Putamen (tissue), 1 donor: ENCODE measurements at regions not wholly inside any gene's neighbourhood (a gene's known extent, or its start where the extent isn't known, plus 50 kb on each side); places are given as distances from the start of the nearest gene placed in this dataset.
A peak's percentile ranks its signal among the peaks of the same experiment; 100 is the strongest.

ENCODE experiments used
- DNase-seq: peaks from one replicate; pipeline ENCODE4 v3.0.0-alpha.2; 2016; ENCODE audit warnings: low spot score

DNA sequence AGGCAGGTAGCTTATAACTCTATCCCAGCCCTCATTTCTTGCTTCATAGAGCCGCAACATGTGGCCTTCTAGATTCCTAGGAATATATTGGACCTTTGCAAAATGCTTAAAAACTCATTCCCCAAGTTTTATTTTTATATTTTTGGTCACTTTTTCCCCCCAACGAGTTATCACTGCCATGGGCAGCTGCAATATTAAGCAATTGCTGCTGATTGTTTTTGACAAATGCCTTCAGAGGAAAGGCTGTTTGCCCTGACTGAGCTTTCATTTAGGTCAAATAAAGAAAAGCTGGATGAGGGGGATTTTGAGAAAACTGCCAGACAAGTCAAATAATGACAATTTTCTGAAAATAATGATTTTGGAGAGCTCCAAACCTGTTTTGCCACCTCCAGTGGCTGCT lies 976.9 kb upstream of the MBL2 start:
- no peak for DNase-seq

DNA sequence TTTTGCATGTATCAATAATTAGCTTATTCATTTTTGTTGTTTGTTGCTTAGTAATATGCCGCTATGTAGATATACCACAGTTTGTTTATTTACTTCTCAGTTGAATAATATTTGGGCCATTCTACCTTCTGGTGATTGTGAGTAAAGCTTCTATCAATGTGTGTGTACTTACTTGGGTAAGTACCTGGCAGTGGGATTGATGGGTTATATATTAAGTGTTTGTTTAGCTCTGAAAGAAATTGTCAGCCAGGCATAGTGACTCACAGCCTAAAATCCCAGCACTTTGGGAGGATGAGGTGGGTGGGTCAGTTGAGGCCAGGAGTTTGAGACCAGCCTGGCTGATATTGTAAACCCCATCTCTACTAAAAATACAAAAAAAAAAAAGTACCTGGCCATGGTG lies 975.7 kb upstream of the MBL2 start:
- no peak for DNase-seq

DNA sequence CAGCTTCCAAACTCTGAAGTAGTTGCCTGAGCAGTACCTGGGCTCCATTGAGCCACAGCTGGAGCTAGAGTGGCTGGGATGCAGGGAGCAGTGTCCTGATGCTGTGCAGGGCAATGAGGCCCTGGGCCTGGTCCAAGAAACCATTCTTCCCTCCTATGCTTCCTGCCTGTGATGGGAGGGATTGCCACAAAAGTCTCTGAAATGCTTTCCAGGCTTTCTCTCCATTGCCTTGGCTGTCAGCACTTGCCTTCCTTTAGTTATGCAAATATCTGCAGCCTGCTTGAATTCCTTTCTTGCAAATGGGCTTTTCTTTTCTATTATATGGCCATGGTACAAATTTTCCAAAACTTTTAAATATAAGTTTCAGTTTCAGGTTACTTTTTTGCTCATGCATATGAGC lies 972.2 kb upstream of the MBL2 start:
- DNase-seq: no peak

DNA sequence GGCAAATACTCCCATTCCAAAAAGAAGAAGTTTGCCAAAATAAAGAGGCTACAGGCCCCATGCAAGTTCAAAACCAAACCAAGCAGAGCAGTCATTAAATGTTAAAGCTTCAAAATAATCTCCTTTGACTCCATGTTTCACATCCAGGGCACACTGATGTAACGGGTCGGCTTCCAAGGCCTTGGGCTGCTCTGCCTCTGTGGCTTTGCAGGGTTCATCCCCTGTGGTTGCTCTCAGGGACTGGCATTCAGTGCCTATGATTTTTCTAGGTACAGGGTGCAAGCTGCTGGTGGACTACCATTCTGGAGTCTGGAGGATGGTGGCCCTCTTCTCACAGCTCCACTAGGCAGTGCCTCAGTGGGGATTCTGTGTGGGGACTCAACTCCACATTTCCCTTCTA lies 971.6 kb upstream of the MBL2 start:
- no peak for DNase-seq

DNA sequence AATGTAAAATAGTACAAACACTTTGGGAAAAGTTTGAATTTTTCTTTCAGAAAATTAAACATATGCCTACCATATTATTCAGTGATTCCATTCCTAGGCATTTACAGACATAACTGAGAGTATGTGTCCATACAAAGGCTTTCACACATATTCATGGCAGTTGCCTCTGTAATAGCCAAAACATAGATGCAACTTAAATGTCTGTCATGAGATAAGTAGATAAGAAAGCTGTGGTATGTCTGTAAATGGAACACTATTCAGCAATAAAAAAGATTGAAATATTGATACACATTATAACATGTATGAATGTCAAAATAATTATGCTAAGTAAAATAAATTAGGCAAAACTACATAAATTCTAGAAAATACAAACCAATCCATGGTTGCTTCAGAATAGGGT lies 964.5 kb upstream of the MBL2 start:
- DNase-seq: no peak

DNA sequence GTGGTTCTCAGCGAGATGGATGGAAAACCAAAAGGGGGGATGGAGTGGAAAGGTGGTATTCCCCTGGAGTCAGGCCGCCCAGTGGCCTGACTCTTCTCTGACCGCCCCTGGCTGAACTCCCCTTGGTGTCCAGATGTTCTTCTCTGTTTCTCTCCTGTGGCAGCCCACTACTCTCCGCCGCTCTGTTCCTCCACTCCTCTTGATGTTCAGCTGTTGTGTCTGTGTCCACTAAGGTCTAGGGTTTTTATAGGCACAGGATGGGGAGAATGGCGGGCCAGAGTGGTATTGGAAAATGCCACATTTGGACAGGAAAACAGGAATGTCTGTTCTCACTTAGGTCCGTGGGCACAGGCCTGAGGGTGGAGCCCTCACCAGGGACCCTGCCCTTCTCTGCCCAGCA lies 954.3 kb upstream of the MBL2 start:
- DNase-seq: no peak

DNA sequence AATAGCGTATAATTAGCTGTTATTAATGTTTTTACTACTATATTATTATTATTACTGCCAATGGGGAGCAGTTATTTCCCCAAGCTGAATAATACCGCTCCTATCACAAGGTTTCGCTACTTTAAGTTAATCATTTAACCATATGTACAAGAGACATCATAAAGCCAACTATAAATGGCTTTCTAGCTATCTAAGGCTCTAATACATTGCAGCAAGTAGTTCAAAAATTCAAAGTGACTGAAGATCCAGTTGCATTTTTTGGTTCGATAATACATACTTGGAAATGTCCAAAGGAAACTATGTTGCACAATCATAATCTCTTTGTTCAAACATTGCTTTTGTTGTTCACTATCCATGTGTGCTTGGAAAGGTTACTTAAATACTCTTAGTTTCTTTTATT lies 952.0 kb upstream of the MBL2 start:
- DNase-seq: no peak

DNA sequence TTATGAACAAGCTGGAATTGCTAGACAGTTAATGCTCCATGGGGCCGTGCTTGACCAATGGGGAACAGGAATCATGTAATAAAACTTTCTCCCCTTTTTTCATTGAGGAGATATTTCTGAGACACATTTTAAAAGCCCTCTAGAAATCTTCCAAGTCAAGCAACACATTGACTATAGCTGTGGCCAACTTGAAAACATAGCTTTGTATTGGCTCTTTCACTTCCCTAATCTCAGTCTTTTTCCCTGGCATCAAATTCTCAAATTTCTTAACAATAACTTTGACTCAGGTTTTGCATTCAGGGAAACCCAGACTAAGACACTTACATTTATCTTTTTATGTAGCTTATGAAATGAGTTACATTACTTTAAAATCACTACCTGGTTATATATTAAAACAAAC lies 947.1 kb upstream of the MBL2 start:
- DNase-seq: no peak

DNA sequence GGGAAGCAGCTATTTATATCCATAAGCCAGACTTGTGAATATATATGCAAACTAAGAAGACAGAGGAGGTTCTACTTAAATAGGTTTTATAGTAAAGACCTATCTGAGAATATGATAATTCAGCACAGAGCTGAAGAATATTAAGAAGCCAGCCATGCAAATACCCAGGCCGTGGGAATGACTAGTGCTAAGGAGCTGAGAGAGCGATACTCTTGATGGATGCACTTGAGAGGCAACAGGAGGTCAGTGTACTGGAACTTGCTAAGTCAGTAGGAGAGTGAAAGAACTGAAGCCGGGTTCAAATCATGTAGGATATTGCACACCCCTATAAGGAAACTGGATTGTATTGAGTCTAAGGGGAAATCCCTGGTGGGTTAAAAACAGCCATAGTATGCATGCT lies 943.6 kb upstream of the MBL2 start:
- no peak for DNase-seq

DNA sequence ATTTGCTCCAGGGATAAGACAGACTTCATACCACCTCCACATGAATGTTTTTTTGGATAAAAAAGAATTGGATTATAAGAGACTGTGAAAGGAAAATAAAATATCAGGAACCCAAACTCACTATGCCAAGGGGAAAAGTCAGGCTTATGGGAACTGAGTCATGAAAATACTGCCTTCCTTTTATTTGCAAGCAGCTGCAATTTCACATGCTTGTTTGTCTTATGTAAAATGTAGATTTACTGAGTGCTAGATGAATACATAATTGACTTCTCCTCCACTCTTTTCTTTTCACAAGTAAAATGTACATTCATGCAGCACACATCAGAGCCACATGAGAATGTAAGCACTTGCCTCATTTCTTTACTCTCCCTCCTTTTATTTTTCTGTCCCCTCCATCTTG lies 940.8 kb upstream of the MBL2 start:
- no peak for DNase-seq

DNA sequence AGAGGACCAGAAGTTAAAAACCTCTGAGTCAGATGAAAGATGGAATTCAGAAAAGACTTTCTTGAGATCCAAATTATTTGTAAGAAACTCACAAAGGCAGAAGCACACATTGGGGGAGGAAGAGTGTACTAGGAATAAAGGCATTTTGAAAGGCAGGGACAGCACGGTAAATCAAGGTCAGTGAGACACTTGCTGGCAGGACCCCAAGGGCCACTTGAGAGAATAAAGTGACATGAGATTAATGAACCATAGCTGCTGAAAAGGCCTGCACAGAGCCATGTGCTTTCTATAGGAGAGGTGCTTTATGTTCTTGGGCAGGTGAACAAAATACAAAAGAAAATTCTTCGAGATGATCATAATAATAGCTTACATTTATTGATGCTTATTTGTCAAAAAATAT lies 929.9 kb upstream of the MBL2 start:
- DNase-seq: no peak

DNA sequence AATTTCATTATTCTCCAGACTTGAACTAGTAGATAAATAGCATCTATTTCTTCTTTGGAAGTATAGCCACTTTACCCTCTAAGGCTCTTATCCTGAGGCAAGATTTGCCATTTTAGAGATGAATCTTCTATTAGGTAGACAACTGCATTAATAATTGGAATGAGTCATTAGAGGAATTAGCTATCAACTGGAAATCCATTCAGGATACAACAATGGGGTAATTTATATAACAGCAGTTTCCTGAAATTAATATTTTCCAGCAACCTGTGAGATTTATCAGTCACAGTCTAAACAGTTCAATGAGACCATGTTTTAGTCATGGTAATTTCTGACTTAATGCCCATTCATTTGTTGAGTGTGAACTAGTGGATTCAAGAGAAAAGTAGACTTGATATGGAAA lies 928.6 kb upstream of the MBL2 start:
- no peak for DNase-seq

DNA sequence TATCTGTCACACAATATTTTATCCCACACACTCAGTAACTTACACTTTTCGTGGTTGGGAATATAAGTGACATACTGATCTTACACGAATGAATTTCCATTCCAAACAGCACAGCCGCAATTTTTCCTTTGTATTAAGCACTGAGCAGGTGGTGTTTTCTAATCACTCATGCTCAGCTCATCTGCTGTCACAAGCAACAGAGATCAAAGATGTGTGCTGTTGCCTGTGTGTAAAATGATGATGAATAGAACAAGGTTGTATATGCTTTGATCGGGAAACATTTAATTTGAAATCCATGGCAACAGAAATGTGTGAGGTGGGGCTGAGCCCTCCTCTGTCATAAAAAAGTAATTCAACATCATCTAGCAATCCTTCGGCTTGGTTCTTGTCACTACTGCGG lies 927.7 kb upstream of the MBL2 start:
- DNase-seq: no peak

DNA sequence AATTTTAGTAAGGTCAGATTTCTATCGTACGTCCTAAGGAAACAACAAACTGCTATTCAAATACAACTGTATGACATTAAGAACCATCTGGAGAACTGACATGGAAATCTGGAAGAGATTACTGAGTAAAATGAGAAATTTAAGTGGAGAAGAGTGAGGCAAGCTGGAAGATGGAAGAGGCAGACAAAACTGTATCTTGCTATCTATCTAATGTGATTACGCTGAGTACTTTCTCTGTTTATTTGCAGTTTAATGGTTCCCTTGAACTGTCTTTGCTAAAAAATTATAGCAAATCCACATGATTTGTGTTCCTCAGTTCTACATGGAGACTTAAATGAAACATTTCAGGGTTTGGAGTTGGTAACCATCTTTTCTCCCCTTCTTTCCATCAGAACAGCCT lies 927.1 kb upstream of the MBL2 start:
- DNase-seq: no peak

DNA sequence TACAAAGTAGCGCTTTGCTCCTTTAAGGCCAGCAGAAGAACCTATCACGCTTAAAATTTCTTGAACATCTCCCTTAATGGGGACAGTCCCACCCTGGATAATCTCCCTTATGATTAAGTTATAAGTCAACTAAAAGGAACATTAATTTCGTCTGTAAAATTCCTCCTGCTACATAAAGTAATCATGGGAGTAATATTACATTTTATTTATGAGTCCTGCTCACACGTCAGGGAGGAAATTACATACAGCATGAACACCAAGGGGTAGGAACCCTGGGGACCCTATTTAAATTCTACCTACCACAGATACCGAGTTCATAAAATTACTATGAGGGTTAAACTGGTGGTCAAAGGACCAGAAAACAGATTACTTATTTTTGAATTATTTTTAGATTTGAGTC lies 926.6 kb upstream of the MBL2 start:
- no peak for DNase-seq

DNA sequence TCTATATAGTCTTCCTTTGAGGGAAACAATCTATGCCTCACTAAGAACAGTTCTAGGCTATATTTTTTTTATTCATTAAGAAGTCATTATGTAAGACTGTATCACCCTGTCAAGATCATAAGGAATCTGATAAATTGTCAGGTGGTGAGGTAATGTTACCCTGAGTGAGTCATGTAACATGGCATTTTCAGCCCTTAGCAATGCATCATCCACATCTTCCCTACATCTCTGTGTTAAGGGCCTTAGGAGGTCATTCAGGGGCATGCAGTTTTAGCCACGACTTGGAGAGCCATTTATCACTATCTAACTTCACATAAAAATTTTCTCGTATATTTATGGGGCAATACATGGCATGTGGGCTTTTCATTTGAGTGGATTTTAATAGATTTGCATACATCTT lies 924.5 kb upstream of the MBL2 start:
- no peak for DNase-seq

DNA sequence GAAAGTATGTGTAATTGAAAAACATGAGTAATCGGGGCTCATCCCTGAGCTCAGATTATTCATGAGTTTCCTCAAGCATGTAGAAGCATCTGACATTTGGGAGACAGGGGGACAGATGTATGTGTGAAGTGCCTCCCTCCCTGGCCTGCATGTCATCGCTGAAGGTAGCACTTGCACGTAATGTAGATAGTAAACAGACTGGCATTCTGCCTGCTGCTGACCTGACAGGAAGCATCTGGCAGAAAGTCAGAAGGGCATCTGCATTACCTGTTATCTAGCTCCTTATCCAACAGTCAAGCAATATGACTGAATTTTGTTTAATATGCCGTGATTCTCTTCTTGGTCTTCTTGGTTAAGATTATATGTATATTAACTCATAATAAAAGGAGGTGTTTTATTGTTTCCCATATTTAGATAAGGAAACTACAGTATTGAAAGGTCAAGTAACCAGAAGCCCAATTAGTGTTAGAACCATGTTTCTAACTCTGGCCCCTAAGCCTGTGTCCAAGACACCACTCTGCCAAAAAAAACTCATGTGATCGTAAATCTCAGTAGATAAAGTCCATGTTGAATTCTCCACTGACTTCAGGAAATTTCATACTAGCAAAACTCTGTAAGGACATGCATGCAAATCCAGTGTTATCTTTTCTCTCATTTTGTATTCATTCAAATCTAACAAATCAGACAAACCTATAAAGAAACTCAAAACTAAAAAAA lies 918.1 kb upstream of the MBL2 start:
- DNase-seq: no peak

DNA sequence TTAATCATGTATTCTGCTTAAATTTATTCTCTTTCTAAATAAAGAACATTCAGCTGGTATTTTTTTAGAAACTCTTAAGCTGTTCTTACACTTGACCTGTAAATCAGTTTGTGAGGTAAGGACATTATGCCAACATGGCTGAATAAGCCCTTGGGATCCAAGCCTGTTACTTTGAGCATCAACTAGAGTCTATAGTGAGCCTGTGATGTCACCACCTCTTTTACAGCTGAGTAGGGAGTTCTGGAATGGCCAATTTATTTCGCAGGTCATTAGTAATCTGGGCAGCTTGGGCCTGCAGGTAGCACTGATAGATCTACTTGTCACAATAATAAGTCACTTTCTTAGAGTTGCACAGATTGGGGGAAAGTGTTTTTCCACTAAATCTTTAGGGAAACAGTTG lies 915.2 kb upstream of the MBL2 start:
- DNase-seq: no peak

DNA sequence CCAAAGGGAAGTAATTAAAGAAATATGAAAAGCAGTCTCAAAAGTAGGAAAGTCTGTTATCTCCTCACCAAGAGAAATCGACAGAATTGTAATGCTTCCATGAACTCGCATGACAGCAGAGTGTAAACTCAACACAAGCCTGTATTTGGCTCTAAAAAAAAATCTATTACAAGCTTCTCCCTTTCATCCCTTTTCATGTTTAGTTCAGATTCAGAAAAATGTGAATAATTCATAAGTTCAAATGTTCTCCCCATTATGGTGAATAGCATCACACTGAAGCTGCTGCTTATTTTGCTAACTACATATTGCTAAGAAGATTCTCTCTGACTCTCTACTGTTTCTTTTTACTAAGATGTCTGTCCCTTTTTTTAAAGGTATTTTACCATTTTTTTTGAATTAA lies 910.3 kb upstream of the MBL2 start:
- no peak for DNase-seq

DNA sequence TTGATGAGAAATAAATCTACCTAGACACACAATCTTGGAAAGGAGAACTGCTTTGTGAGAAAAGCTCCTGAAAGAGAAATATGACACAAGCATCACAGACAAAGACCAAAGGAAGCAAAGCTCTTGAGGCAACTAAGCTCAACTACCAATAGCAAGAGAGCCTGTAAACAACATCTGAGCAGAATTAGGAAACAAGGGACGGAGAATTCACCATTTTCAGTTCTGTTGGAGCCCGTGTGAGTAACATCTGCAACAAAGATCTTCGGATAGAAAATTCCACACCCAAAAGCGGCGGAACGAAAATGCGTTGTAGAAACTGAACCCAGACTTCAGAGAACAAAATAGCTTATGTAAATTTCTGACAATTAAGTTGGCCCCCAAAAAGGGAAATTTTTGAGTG lies 909.9 kb upstream of the MBL2 start:
- no peak for DNase-seq

DNA sequence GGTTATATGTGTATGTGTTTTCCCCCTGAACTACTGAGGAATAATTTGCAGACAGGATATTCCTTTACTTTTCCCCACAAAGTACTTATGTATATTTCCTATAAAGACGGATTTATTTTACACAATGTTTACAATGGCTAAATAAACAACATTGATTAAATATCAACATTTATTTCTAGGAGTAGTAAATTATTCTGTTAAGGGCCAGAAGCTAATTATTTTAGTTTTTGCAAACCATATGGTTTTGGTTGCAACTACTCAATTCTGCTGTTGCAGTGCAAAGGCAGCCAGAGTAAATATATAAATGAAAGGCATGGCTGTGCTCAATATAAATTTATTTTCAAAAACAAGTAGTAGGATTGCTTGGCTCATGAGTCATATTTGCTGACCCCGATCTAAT lies 907.1 kb upstream of the MBL2 start:
- DNase-seq: no peak

DNA sequence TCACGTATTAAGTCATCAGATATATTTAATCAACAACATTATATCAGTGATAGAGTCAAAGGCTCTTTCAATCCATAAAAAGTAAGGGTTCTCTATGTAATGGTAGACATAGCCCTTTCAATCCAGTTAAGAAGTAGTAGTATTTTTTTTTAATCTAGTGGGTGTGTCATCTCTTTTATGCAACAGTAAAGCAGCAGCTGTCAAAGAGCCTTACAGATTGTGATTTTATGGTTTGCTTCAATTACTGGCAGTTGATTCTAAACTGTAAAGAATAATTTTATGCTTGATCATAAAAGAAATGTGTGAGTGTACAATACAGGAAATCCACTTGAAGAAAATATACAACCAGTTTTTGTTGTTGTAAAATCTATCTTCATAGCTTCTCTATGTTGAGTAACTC lies 902.6 kb upstream of the MBL2 start:
- peak; percentile 11 for DNase-seq

DNA sequence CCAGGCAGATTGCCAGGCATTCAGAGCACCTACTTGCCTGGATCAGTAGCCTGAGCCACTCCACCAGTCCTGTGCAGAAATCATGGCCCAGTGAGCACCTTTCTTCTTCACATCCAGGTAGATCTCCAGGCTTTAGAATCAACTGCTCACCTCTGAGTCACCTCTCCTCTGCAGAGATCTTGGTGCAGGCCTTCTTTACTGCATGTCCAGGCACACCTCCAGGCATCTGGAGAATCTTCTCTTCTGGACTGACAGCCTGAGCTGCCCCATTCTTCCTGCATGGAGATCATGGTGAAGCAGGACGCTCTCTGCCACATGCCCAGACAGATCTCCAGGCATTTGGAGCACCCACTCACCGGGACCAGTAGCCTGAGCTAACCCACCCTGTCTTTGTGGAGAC lies 894.5 kb upstream of the MBL2 start:
- no peak for DNase-seq

DNA sequence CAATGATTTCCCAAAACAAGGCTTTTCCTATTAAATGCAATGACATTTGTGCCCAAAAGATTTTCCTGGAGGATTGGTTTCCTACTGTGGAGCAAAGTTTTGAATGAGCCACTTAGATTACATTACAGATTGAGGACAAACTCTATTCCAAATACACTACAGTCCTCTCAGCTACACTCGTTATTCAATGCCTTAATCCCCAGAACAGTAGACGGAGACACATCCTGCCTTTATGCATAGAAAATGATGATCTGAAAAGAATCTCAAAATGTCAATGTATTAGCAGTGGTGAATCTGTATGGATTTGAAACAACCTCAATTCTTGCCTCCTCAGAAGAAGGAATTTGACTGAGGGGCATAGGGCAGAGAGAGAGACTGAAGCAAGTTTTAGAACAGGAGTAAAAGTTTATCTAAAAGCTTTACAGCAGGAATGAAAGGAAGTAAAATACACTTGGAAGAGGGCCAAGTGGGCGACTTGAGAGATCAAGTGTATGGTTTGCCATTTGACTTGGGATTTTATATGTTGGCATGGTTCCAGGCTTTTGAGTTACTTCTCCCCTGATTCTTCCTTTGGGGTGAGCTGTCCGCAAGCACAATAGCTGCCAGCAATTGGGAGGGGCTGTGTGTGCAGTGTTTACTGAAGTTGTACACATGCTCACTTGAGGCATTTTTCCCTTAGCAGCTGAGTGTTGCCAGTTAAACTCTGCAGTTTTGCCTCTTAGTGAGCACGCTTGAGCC lies 891.9 kb upstream of the MBL2 start:
- no peak for DNase-seq
